A673 (cell line): ENCODE measurements at regions not wholly inside any gene's neighbourhood (a gene's known extent, or its start where the extent isn't known, plus 50 kb on each side); places are given as distances from the start of the nearest gene placed in this dataset.

Experiments
- BruUV-seq: library from RNA; stranded (reverse); fragments of 400-500 nt; replicated peaks from 2 replicates; lab custom pipeline; 2021; lab: Mats Ljungman, UMichigan
- CTCF ChIA-PET: fragments of 300-600 bp; sonication (Branson Sonifier 250); formaldehyde crosslinking; loops from one replicate; lab custom pipeline; 2022; ENCODE audit warnings: antibody characterized with exemption; lab: Charles Lee
- POLR2A ChIA-PET: fragments of 300-600 bp; sonication (Branson Sonifier 250); formaldehyde crosslinking; loops from one replicate; lab custom pipeline; 2022; ENCODE audit warnings: antibody characterized with exemption; ENCODE audit not compliant: low non-redundant PET; lab: Charles Lee
- DNase-seq: peaks from one replicate; pipeline ENCODE4 v3.0.0-alpha.2; 2015; ENCODE audit warnings: low spot score
- H3K27ac ChIP-seq: fragments of 200-600 bp; sonication (generic); 2 replicates; pipeline ENCODE4 v1.5.1; 2016; ENCODE audit warnings: mixed run types, low read depth, mild to moderate bottlenecking, mixed read lengths, antibody characterized with exemption, low read length; ENCODE audit not compliant: poor library complexity, severe bottlenecking
- H3K27me3 ChIP-seq: fragments of 200-600 bp; sonication (generic); replicated peaks from 2 replicates; pipeline ENCODE4 v1.6.1; 2017; ENCODE audit warnings: mixed run types, low read depth, mild to moderate bottlenecking, mixed read lengths, antibody characterized with exemption, low read length; ENCODE audit not compliant: insufficient read depth, poor library complexity
- H3K36me3 ChIP-seq: fragments of 200-600 bp; sonication (generic); 2 replicates; pipeline ENCODE4 v1.6.1; 2016; ENCODE audit warnings: mixed run types, mild to moderate bottlenecking, mixed read lengths, antibody characterized with exemption, low read length; ENCODE audit not compliant: insufficient read depth, poor library complexity, severe bottlenecking
- H3K4me1 ChIP-seq: fragments of 200-600 bp; sonication (generic); 2 replicates; pipeline ENCODE4 v1.6.1; 2017; ENCODE audit warnings: mixed run types, mild to moderate bottlenecking, mixed read lengths, antibody characterized with exemption, low read length; ENCODE audit not compliant: insufficient read depth, poor library complexity, severe bottlenecking
- H3K4me3 ChIP-seq: fragments of 200-600 bp; sonication (generic); 2 replicates; pipeline ENCODE4 v1.5.1; 2016; ENCODE audit warnings: low read depth, mixed run types, mild to moderate bottlenecking, mixed read lengths, low read length; ENCODE audit not compliant: poor library complexity, severe bottlenecking
- H3K9me3 ChIP-seq: fragments of 200-600 bp; sonication (generic); 2 replicates; pipeline ENCODE4 v1.6.1; 2016; ENCODE audit warnings: mixed run types, low read depth, mild to moderate bottlenecking, mixed read lengths, antibody characterized with exemption, low read length; ENCODE audit not compliant: poor library complexity, severe bottlenecking
- CTCF ChIP-seq: fragments of 300-800, 200-600 bp; sonication (generic); conservative IDR thresholded peaks from 2 replicates; pipeline ENCODE4 v1.5.1; 2017; ENCODE audit warnings: low read depth, mild to moderate bottlenecking, antibody characterized with exemption, low read length, moderate library complexity, mixed read lengths
- EZH2 ChIP-seq: fragments of 200-600 bp; sonication (generic); IDR thresholded peaks from 2 replicates; pipeline ENCODE4 v1.6.1; 2017; ENCODE audit warnings: borderline replicate concordance, low read depth, mild to moderate bottlenecking, mixed read lengths, antibody characterized with exemption, low read length; ENCODE audit not compliant: poor library complexity, severe bottlenecking
- intact Hi-C: fragments of 100-400 bp; cut with micrococcal nuclease; formaldehyde crosslinking; loops from one replicate; pipeline ENCODE4 v1.10.0; 2022; ENCODE audit not compliant: unreplicated experiment

DNA sequence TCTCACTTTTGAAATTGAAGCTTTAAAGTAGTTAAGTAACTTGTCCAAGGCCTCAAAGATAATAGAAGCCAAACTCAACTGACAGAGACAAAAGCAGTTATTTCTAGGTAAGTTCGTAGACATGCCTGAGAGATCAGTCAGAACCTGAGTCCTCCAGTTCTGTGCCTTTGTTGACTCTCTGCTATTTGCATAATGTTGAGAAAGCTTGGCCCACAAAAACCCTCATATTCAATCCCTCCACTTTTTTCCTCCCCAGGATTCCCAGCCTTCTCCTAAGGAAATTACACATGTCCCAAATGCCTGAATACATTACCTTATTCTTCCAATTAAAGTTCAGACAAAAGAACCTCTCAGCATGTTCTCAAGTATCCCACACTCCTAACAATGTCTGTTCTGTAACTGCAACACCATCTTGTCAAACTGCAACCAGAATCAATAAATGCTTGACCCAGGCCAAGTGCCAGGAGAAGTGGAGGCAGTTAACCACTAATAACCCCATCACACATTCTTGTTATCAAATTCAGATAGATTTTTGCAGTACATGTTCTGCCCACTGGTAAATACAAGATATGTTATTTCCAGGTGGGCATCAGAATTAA, 217.8 kb downstream of the LRRC3B start:
- intact Hi-C loops: no loop called here
- BruUV-seq: no TSS peak
- CTCF ChIA-PET: no interaction called here
- no peaks in the 10 kb centered on the region for H3K36me3 ChIP-seq
- POLR2A ChIA-PET: no interaction called here
- DNase-seq: no peak
- no peaks in the 10 kb centered on the region for H3K27me3 ChIP-seq
- no peaks in the 10 kb centered on the region for H3K9me3 ChIP-seq
- TF ChIP-seq CTCF (no peak), EZH2 (no peak)
- no peak overlapping the region for H3K4me3 ChIP-seq
- H3K27ac ChIP-seq: no peak overlapping the region
- no peaks in the 10 kb centered on the region for H3K4me1 ChIP-seq

GRCh38 chr3:26845194-26845593, 222.6 kb downstream of the LRRC3B start:
- intact Hi-C loops: no loop called here
- CTCF ChIA-PET: no interaction called here
- no TSS peak for BruUV-seq

GRCh38 chr3:26847680-26848079, 225.1 kb downstream of the LRRC3B start:
- POLR2A ChIA-PET: no interaction called here
- no peaks in the 10 kb centered on the region for H3K36me3 ChIP-seq
- intact Hi-C loops: no loop called here
- no peaks in the 10 kb centered on the region for H3K4me1 ChIP-seq
- TF ChIP-seq CTCF: no peak
- TF ChIP-seq EZH2: no peak
- DNase-seq: no peak
- H3K4me3 ChIP-seq: no peak overlapping the region
- no peak overlapping the region for H3K27ac ChIP-seq
- BruUV-seq: no TSS peak
- H3K9me3 ChIP-seq: no peaks in the 10 kb centered on the region
- CTCF ChIA-PET: no interaction called here
- H3K27me3 ChIP-seq: no peaks in the 10 kb centered on the region

More at GRCh38 chr3:26845194-26845593, 222.6 kb downstream of the LRRC3B start:
- no peaks in the 10 kb centered on the region for H3K9me3 ChIP-seq
- no peaks in the 10 kb centered on the region for H3K36me3 ChIP-seq
- no peak for TF ChIP-seq CTCF
- no peak for TF ChIP-seq EZH2
- no peak for DNase-seq
- no peaks in the 10 kb centered on the region for H3K4me1 ChIP-seq
- no peak overlapping the region for H3K27ac ChIP-seq
- POLR2A ChIA-PET: no interaction called here
- H3K27me3 ChIP-seq: no peaks in the 10 kb centered on the region
- no peak overlapping the region for H3K4me3 ChIP-seq
